ENCODE measurements at regions not wholly inside any gene's neighbourhood (a gene's known extent, or its start where the extent isn't known, plus 50 kb on each side); places are given as distances from the start of the nearest gene placed in this dataset.

- no peak for DNase-seq (ENCODE audit: low read depth)
- no peak for TF ChIP-seq CTCF (IDR thresholded peaks at IDR 0.05; ENCODE audit: insufficient read depth, low read depth, low read length)
Observed at GRCh38 chr11:15878756-15879155, 477.6 kb downstream of the SOX6 start.

GRCh38 chr11:15880291-15880690 lies 476.1 kb downstream of the SOX6 start:
- no peak overlapping the region for H3K4me3 ChIP-seq (ENCODE audit: low read depth, low read length)
- DNase-seq (ENCODE audit: low read depth) = no peak
- TF ChIP-seq CTCF (IDR thresholded peaks at IDR 0.05; ENCODE audit: insufficient read depth, low read depth, low read length) = no peak

More at GRCh38 chr11:15878756-15879155, 477.6 kb downstream of the SOX6 start:
- H3K4me3 ChIP-seq (ENCODE audit: low read depth, low read length) = no peak overlapping the region

GRCh38 chr11:15882876-15883454 lies 473.4 kb downstream of the SOX6 start:
- H3K4me3 ChIP-seq (ENCODE audit: low read depth, low read length) = no peak overlapping the region
- DNase-seq (ENCODE audit: low read depth) = no peak
- no peak for TF ChIP-seq CTCF (IDR thresholded peaks at IDR 0.05; ENCODE audit: insufficient read depth, low read depth, low read length)

- DNase-seq (ENCODE audit: low read depth) = no peak
- H3K4me3 ChIP-seq (ENCODE audit: low read depth, low read length) = no peak overlapping the region
- TF ChIP-seq CTCF (IDR thresholded peaks at IDR 0.05; ENCODE audit: insufficient read depth, low read depth, low read length) = no peak
Observed at GRCh38 chr11:15883455-15883920, 472.9 kb downstream of the SOX6 start.

DNA sequence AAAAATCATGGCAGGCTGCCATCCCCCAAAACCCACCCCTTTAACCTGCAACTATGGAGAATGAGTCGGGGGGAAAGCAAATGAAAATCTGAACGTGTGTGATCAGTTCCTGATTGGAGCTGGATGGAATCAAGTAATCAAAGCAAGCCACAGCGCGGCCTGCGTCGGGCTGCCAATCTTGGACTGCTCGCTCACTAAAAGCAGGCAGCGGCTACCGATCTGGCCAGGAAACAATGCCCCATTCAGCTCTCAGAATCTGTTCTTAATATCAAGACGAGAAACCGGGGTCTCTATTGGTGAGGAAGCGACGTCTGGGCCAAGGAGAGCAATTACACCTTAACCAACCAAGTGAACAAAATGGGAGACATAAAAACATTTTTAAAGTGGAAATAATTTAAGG lies 472.2 kb downstream of the SOX6 start:
- DNase-seq (ENCODE audit: low read depth) = no peak
- TF ChIP-seq CTCF (IDR thresholded peaks at IDR 0.05; ENCODE audit: insufficient read depth, low read depth, low read length) = no peak
- no peak overlapping the region for H3K4me3 ChIP-seq (ENCODE audit: low read depth, low read length)

GRCh38 chr11:15884777-15885540 lies 471.4 kb downstream of the SOX6 start:
- no peak for TF ChIP-seq CTCF (IDR thresholded peaks at IDR 0.05; ENCODE audit: insufficient read depth, low read depth, low read length)
- peak; percentile 97 for DNase-seq (ENCODE audit: low read depth)
- H3K4me3 ChIP-seq (ENCODE audit: low read depth, low read length) = no peak overlapping the region
